ENCODE measurements at regions not wholly inside any gene's neighbourhood (a gene's known extent, or its start where the extent isn't known, plus 50 kb on each side); places are given as distances from the start of the nearest gene placed in this dataset.

GRCh38 chr10:23643111-23643780 is 204.4 kb downstream of the OTUD1 start:
- intact Hi-C loops (cut with micrococcal nuclease; ENCODE audit: unreplicated experiment) = no loop called here
- H3K4me3 ChIP-seq (ENCODE audit: low read depth, low read length, poor library complexity, severe bottlenecking) = no peak overlapping the region
- no peak overlapping the region for H3K27ac ChIP-seq (ENCODE audit: low read depth, low read length, poor library complexity, severe bottlenecking)
- no peaks in the 10 kb centered on the region for H3K9me3 ChIP-seq (ENCODE audit: low read length)
- H3K4me1 ChIP-seq (ENCODE audit: insufficient read depth, low read length, poor library complexity, severe bottlenecking) = no peaks in the 10 kb centered on the region
- CTCF ChIA-PET (ENCODE audit: unreplicated experiment) = no interaction called here
- no peaks in the 10 kb centered on the region for H3K79me2 ChIP-seq (ENCODE audit: insufficient read depth, low read depth, low read length)
- POLR2A ChIA-PET = interaction anchor here (0.6 kb wide), 1 partner anchor 241 kb away, joined by 3 read pairs; no protein-coding TSS in a partner anchor
- no peaks in the 10 kb centered on the region for H3K9me2 ChIP-seq (ENCODE audit: insufficient read depth, low read length)
- no peak overlapping the region for H2AFZ ChIP-seq (ENCODE audit: low read length)
- no peaks in the 10 kb centered on the region for H3K36me3 ChIP-seq (ENCODE audit: insufficient read depth, low read length)
- H3K4me2 ChIP-seq (ENCODE audit: low read length) = no peak overlapping the region
- no TSS peak for BruUV-seq (replicated peaks)
- DNase-seq (ENCODE audit: low spot score) = no peak
- TF ChIP-seq EZH2phosphoT487 (IDR thresholded peaks at IDR 0.05; ENCODE audit: borderline replicate concordance, low read depth, low read length) (no peak), CTCF (conservative IDR thresholded peaks at IDR 0.05; ENCODE audit: low read length) (no peak)
- no peaks in the 10 kb centered on the region for H4K20me1 ChIP-seq (ENCODE audit: insufficient read depth, low read length)

GRCh38 chr10:23648618-23649017 is 209.7 kb downstream of the OTUD1 start:
- Histone ChIP-seq H4K20me1 (ENCODE audit: insufficient read depth, low read length) (no peaks in the 10 kb centered on the region), H3K9me3 (ENCODE audit: low read length) (no peaks in the 10 kb centered on the region), H3K27ac (ENCODE audit: low read depth, low read length, poor library complexity, severe bottlenecking) (no peak overlapping the region), H3K36me3 (ENCODE audit: insufficient read depth, low read length) (no peaks in the 10 kb centered on the region), H2AFZ (ENCODE audit: low read length) (no peak overlapping the region), H3K79me2 (ENCODE audit: insufficient read depth, low read depth, low read length) (no peaks in the 10 kb centered on the region), H3K4me1 (ENCODE audit: insufficient read depth, low read length, poor library complexity, severe bottlenecking) (no peaks in the 10 kb centered on the region), H3K9me2 (ENCODE audit: insufficient read depth, low read length) (no peaks in the 10 kb centered on the region), H3K4me3 (ENCODE audit: low read depth, low read length, poor library complexity, severe bottlenecking) (no peak overlapping the region), H3K4me2 (ENCODE audit: low read length) (no peak overlapping the region)
- intact Hi-C loops (cut with micrococcal nuclease; ENCODE audit: unreplicated experiment) = no loop called here
- ChIA-PET CTCF (ENCODE audit: unreplicated experiment) (no interaction called here), POLR2A (interaction anchor here (0.9 kb wide), 1 partner anchor 16 kb away, joined by 3 read pairs; no protein-coding TSS in a partner anchor)
- BruUV-seq (replicated peaks) = no TSS peak
- DNase-seq (ENCODE audit: low spot score) = no peak
- no peak for TF ChIP-seq EZH2phosphoT487 (IDR thresholded peaks at IDR 0.05; ENCODE audit: borderline replicate concordance, low read depth, low read length)
- TF ChIP-seq CTCF (conservative IDR thresholded peaks at IDR 0.05; ENCODE audit: low read length) = no peak

GRCh38 chr10:23656735-23657134 is 217.9 kb downstream of the OTUD1 start:
- POLR2A ChIA-PET = interaction anchor here (0.5 kb wide), 1 partner anchor 345 kb away, joined by 3 read pairs; no protein-coding TSS in a partner anchor

More at GRCh38 chr10:23656735-23657134, 217.9 kb downstream of the OTUD1 start:
- Histone ChIP-seq H3K79me2 (ENCODE audit: insufficient read depth, low read depth, low read length) (no peaks in the 10 kb centered on the region), H4K20me1 (ENCODE audit: insufficient read depth, low read length) (no peaks in the 10 kb centered on the region), H2AFZ (ENCODE audit: low read length) (no peak overlapping the region), H3K4me2 (ENCODE audit: low read length) (no peak overlapping the region), H3K9me2 (ENCODE audit: insufficient read depth, low read length) (no peaks in the 10 kb centered on the region), H3K4me3 (ENCODE audit: low read depth, low read length, poor library complexity, severe bottlenecking) (no peak overlapping the region), H3K4me1 (ENCODE audit: insufficient read depth, low read length, poor library complexity, severe bottlenecking) (no peaks in the 10 kb centered on the region), H3K9me3 (ENCODE audit: low read length) (no peaks in the 10 kb centered on the region), H3K36me3 (ENCODE audit: insufficient read depth, low read length) (no peaks in the 10 kb centered on the region), H3K27ac (ENCODE audit: low read depth, low read length, poor library complexity, severe bottlenecking) (no peak overlapping the region)
- intact Hi-C loops (cut with micrococcal nuclease; ENCODE audit: unreplicated experiment) = no loop called here
- CTCF ChIA-PET (ENCODE audit: unreplicated experiment) = no interaction called here
- BruUV-seq (replicated peaks) = no TSS peak
- peak; percentile 59 for TF ChIP-seq CTCF (conservative IDR thresholded peaks at IDR 0.05; ENCODE audit: low read length)
- TF ChIP-seq EZH2phosphoT487 (IDR thresholded peaks at IDR 0.05; ENCODE audit: borderline replicate concordance, low read depth, low read length) = no peak
- DNase-seq (ENCODE audit: low spot score) = no peak

Measured in OCI-LY7 (cell line).